MCF 10A (cell line): ENCODE measurements at regions not wholly inside any gene's neighbourhood (a gene's known extent, or its start where the extent isn't known, plus 50 kb on each side); places are given as distances from the start of the nearest gene placed in this dataset.

Source experiments
- BruUV-seq: library from RNA; stranded (reverse); fragments of 400-500 nt; replicated peaks from 2 replicates; lab custom pipeline; 2021; lab: Mats Ljungman, UMichigan
- CTCF ChIA-PET: fragments of 300-600 bp; sonication (Branson Sonifier 250); formaldehyde crosslinking; extraction: SDS; loops from one replicate; lab custom pipeline; 2021; ENCODE audit warnings: antibody characterized with exemption, inconsistent platforms; lab: Yijun Ruan, JAX
- POLR2A ChIA-PET: fragments of 300-600, 350-650 bp; sonication (Branson Sonifier 250); formaldehyde crosslinking; extraction: SDS; loops from one replicate; lab custom pipeline; 2020; ENCODE audit warnings: antibody characterized with exemption, inconsistent platforms; lab: Yijun Ruan, JAX
- DNase-seq: peaks from one replicate; pipeline ENCODE4 v3.0.0-alpha.2; 2018; ENCODE audit not compliant: unreplicated experiment
- H3K27ac Mint-ChIP-seq: one replicate; pipeline ENCODE4 v1.8.0; 2022; ENCODE audit warnings: mild to moderate bottlenecking, low read depth, mixed read lengths; ENCODE audit not compliant: unreplicated experiment
- H3K27me3 Mint-ChIP-seq: one replicate; pipeline ENCODE4 v1.8.0; 2022; ENCODE audit warnings: mixed read lengths; ENCODE audit not compliant: insufficient read depth, unreplicated experiment
- H3K36me3 Mint-ChIP-seq: one replicate; pipeline ENCODE4 v1.8.0; 2022; ENCODE audit warnings: mild to moderate bottlenecking, moderate library complexity, mixed read lengths; ENCODE audit not compliant: insufficient read depth, unreplicated experiment
- H3K4me1 Mint-ChIP-seq: one replicate; pipeline ENCODE4 v1.8.0; 2022; ENCODE audit warnings: mixed read lengths; ENCODE audit not compliant: insufficient read depth, unreplicated experiment
- H3K4me3 Mint-ChIP-seq: one replicate; pipeline ENCODE4 v1.8.0; 2022; ENCODE audit warnings: mild to moderate bottlenecking, moderate library complexity, mixed read lengths; ENCODE audit not compliant: unreplicated experiment
- H3K9me3 Mint-ChIP-seq: one replicate; pipeline ENCODE4 v1.8.0; 2022; ENCODE audit warnings: mixed read lengths; ENCODE audit not compliant: unreplicated experiment
- CTCF ChIP-seq: fragments of 200-600 bp; IDR thresholded peaks from one replicate; pipeline ENCODE4 v1.8.0; 2022; ENCODE audit warnings: antibody characterized with exemption, mild to moderate bottlenecking; ENCODE audit not compliant: unreplicated experiment
- intact Hi-C: fragments of 100-400 bp; cut with micrococcal nuclease; formaldehyde crosslinking; loops from 2 replicates; pipeline ENCODE4 v1.14.1; 2022

GRCh38 chr5:143511736-143512135 is 108.2 kb upstream of the NR3C1 start:
- POLR2A ChIA-PET = interaction anchor here (0.7 to 11.1 kb wide), 6 partner anchors 17 to 509 kb away, joined by 3 to 182 read pairs (median 6); partner anchors contain the start of gene NR3C1
- Mint-ChIP-seq H3K4me3 (no peak overlapping the region), H3K36me3 (no peaks in the 10 kb centered on the region), H3K27ac (no peak overlapping the region), H3K4me1 (peaks cover 29% of the 10 kb centered on the region), H3K27me3 (no peaks in the 10 kb centered on the region), H3K9me3 (no peaks in the 10 kb centered on the region)
- TF ChIP-seq CTCF = no peak
- intact Hi-C loops = no loop called here
- CTCF ChIA-PET = interaction anchor here (0.6 to 1.7 kb wide), 8 partner anchors 10 to 873 kb away, joined by 3 to 9 read pairs (median 3); no protein-coding TSS in a partner anchor
- no peak for DNase-seq
- no TSS peak for BruUV-seq

- Mint-ChIP-seq H3K9me3 (no peaks in the 10 kb centered on the region), H3K4me1 (peaks cover 41% of the 10 kb centered on the region), H3K27ac (no peak overlapping the region), H3K4me3 (no peak overlapping the region), H3K27me3 (no peaks in the 10 kb centered on the region), H3K36me3 (no peaks in the 10 kb centered on the region)
- intact Hi-C loops = loop anchor here (5.0 to 10.0 kb wide), 5 partner anchors 318 to 635 kb away; no protein-coding TSS in a partner anchor
- ChIA-PET CTCF (interaction anchor here (1.3 kb wide), 1 partner anchor 316 kb away, joined by 5 read pairs; no protein-coding TSS in a partner anchor), POLR2A (interaction anchor here (0.9 to 11.1 kb wide), 9 partner anchors 11 to 660 kb away, joined by 3 to 182 read pairs (median 4); partner anchors contain the start of genes KCTD16, NR3C1 and YIPF5)
- BruUV-seq = no TSS peak
- TF ChIP-seq CTCF = no peak
- peak; percentile 52 for DNase-seq
These were observed 106.3 kb upstream of the NR3C1 start for GRCh38 chr5:143509758-143510221.

GRCh38 chr5:143506836-143507552 is 103.5 kb upstream of the NR3C1 start:
- intact Hi-C loops = loop anchor here (1.0 to 10.0 kb wide), 6 partner anchors 103 to 638 kb away; no protein-coding TSS in a partner anchor
- CTCF ChIA-PET = interaction anchor here (0.6 to 4.8 kb wide), 31 partner anchors 8 to 641 kb away, joined by 3 to 34 read pairs (median 4); partner anchors contain the start of gene NR3C1
- Mint-ChIP-seq H3K4me1 (peaks cover 41% of the 10 kb centered on the region), H3K9me3 (no peaks in the 10 kb centered on the region), H3K27me3 (no peaks in the 10 kb centered on the region), H3K27ac (peak overlapping the region; percentile 84), H3K4me3 (peak overlapping the region; percentile 44), H3K36me3 (no peaks in the 10 kb centered on the region)
- DNase-seq = peak; percentile 98
- no TSS peak for BruUV-seq
- peak; percentile 16 for TF ChIP-seq CTCF
- POLR2A ChIA-PET = interaction anchor here (0.6 to 11.1 kb wide), 26 partner anchors 12 to 664 kb away, joined by 3 to 182 read pairs (median 4); partner anchors contain the start of genes KCTD16, NR3C1 and YIPF5

- peak overlapping the region; percentile 84 for H3K27ac Mint-ChIP-seq
- no peak for DNase-seq
- intact Hi-C loops = loop anchor here (5.0 to 10.0 kb wide), 5 partner anchors 321 to 639 kb away; no protein-coding TSS in a partner anchor
- H3K4me3 Mint-ChIP-seq = no peak overlapping the region
- POLR2A ChIA-PET = interaction anchor here (1.0 to 11.1 kb wide), 6 partner anchors 11 to 635 kb away, joined by 3 to 182 read pairs (median 18); partner anchors contain the start of gene NR3C1
- H3K36me3 Mint-ChIP-seq = no peaks in the 10 kb centered on the region
- H3K4me1 Mint-ChIP-seq = peaks cover 41% of the 10 kb centered on the region
- no peaks in the 10 kb centered on the region for H3K27me3 Mint-ChIP-seq
- CTCF ChIA-PET = interaction anchor here (0.5 to 4.8 kb wide), 6 partner anchors 9 to 502 kb away, joined by 3 to 34 read pairs (median 3); partner anchors contain the start of gene NR3C1
- BruUV-seq = no TSS peak
- H3K9me3 Mint-ChIP-seq = no peaks in the 10 kb centered on the region
- TF ChIP-seq CTCF = no peak
These were observed 102.4 kb upstream of the NR3C1 start for GRCh38 chr5:143505934-143506333.
